ENCODE measurements at regions not wholly inside any gene's neighbourhood (a gene's known extent, or its start where the extent isn't known, plus 50 kb on each side); places are given as distances from the start of the nearest gene placed in this dataset.

GRCh38 chr15:98554272-98555172 is 93.8 kb upstream of the IGF1R start:
- DNase-seq (ENCODE audit: low read depth in 2 of 2): no peak

- no peak for DNase-seq (ENCODE audit: low read depth in 2 of 2)
Measured at GRCh38 chr15:98555173-98555515, 93.2 kb upstream of the IGF1R start.

GRCh38 chr15:98556321-98556720 is 92.0 kb upstream of the IGF1R start:
- DNase-seq (ENCODE audit: low read depth in 2 of 2): no peak

- no peak for DNase-seq (ENCODE audit: low read depth in 2 of 2)
Measured at GRCh38 chr15:98560338-98560737, 88.0 kb upstream of the IGF1R start.

- DNase-seq (ENCODE audit: low read depth in 2 of 2): no peak
Measured at GRCh38 chr15:98561169-98561941, 87.0 kb upstream of the IGF1R start.

GRCh38 chr15:98562331-98562937 is 85.9 kb upstream of the IGF1R start:
- DNase-seq (ENCODE audit: low read depth in 2 of 2): no peak

GRCh38 chr15:98565566-98565965 is 82.8 kb upstream of the IGF1R start:
- DNase-seq (ENCODE audit: low read depth in 2 of 2): no peak

GRCh38 chr15:98567951-98568350 is 80.4 kb upstream of the IGF1R start:
- no peak for DNase-seq (ENCODE audit: low read depth in 2 of 2)

- DNase-seq (ENCODE audit: low read depth in 2 of 2): no peak
Measured at GRCh38 chr15:98568382-98569017, 79.8 kb upstream of the IGF1R start.

GRCh38 chr15:98570119-98570518 is 78.2 kb upstream of the IGF1R start:
- DNase-seq (ENCODE audit: low read depth in 2 of 2): no peak

- DNase-seq (ENCODE audit: low read depth in 2 of 2): no peak
Measured at GRCh38 chr15:98580572-98580971, 67.8 kb upstream of the IGF1R start.

- DNase-seq (ENCODE audit: low read depth in 2 of 2): no peak
Measured at GRCh38 chr15:98581715-98582114, 66.6 kb upstream of the IGF1R start.

- DNase-seq (ENCODE audit: low read depth in 2 of 2): no peak
Measured at GRCh38 chr15:98582900-98583554, 65.3 kb upstream of the IGF1R start.

- DNase-seq (ENCODE audit: low read depth in 2 of 2): no peak
Measured at GRCh38 chr15:98583771-98584430, 64.4 kb upstream of the IGF1R start.

GRCh38 chr15:98586066-98586465 is 62.3 kb upstream of the IGF1R start:
- DNase-seq (ENCODE audit: low read depth in 2 of 2): no peak

- no peak for DNase-seq (ENCODE audit: low read depth in 2 of 2)
Measured at GRCh38 chr15:98592136-98592535, 56.2 kb upstream of the IGF1R start.

GRCh38 chr15:98596131-98596530 is 52.2 kb upstream of the IGF1R start:
- DNase-seq (ENCODE audit: low read depth in 2 of 2): no peak

GRCh38 chr15:98596885-98597392 is 51.4 kb upstream of the IGF1R start:
- no peak for DNase-seq (ENCODE audit: low read depth in 2 of 2)

GRCh38 chr15:98597666-98598065 is 50.7 kb upstream of the IGF1R start:
- DNase-seq (ENCODE audit: low read depth in 2 of 2): no peak
